ENCODE measurements at regions not wholly inside any gene's neighbourhood (a gene's known extent, or its start where the extent isn't known, plus 50 kb on each side); places are given as distances from the start of the nearest gene placed in this dataset.

DNA sequence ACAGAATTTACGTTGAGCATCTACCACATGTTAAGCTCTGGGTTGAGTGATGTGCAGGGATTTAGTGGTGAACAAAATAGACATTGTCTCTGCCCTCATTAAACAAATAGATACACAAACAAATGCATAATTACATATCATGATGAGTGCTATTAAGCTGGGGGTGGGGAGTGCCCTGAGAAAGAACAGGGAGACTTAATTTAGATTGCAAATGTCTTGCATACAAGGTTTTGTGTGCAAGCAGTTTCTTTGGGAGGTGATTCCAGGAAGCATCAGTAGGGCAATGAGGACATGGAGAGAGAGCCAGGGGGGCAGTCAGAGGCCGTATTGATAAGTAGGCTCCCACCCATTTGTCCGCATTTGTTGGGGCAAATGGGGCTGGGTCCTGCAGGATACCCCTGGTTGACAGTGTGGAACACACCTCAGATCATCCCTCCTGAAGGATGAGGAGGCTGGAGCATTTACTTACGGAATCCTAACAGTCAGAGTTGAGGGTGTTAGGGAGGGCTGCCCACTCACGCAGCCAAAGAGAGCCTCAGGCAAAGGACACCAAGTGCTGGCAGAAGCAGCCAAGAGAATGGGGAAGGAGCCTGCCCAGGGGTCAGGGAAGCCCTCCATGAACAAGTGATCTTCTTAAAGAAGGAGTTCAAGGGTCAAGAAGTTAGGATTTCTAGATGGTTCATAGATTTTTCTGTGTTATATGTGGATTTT is 245.9 kb downstream of the BCOR start:
- H2BK5ac ChIP-seq (ENCODE audit: low read depth, low read length, poor library complexity, severe bottlenecking): no peak overlapping the region
- no peak overlapping the region for H2AK5ac ChIP-seq (ENCODE audit: low read length, severe bottlenecking)
- H3K4ac ChIP-seq (ENCODE audit: low read depth in 1 of 2, low read length in 2 of 2): no peak overlapping the region
- peak overlapping the region in 1 of 2 experiments; percentile 71 for H2BK12ac ChIP-seq (ENCODE audit: low read length in 2 of 2)
- H3K36me3 ChIP-seq (ENCODE audit: control insufficient read depth in 1 of 2, insufficient read depth in 2 of 2, low read depth in 1 of 2, low read length in 2 of 2): no peaks in the 10 kb centered on the region
- DNase-seq: no peak
- peaks cover 5% of the 10 kb centered on the region for H3K9me3 ChIP-seq (ENCODE audit: control insufficient read depth, low read length)
- no peak overlapping the region for H3K9ac ChIP-seq (ENCODE audit: low read length)
- H2BK120ac ChIP-seq (ENCODE audit: low read depth, low read length): no peak overlapping the region
- H3K4me2 ChIP-seq (ENCODE audit: low read length, poor library complexity, severe bottlenecking): no peak overlapping the region
- no peak overlapping the region for H4K91ac ChIP-seq (ENCODE audit: low read length)
- 83% methylated on average over 4 of the region's 5 CpGs for WGBS
- peak overlapping the region in 1 of 2 experiments; percentile 60 for H3K14ac ChIP-seq (ENCODE audit: low read length in 2 of 2)
- no peak overlapping the region for H3K27ac ChIP-seq (ENCODE audit: low read length, poor library complexity, severe bottlenecking)
- no peak overlapping the region for H3K23ac ChIP-seq (ENCODE audit: low read length in 2 of 2)
- no peak overlapping the region for H3K4me3 ChIP-seq (ENCODE audit: insufficient read depth in 1 of 2, low read depth in 1 of 2, low read length in 2 of 2)
- no peak overlapping the region for H2AFZ ChIP-seq (ENCODE audit: low read depth, low read length)
- peaks cover 0 to 36% of the 10 kb centered on the region in 2 experiments for H3K27me3 ChIP-seq (ENCODE audit: control insufficient read depth in 1 of 2, insufficient read depth in 1 of 2, low read length in 2 of 2)
- peaks cover 15% of the 10 kb centered on the region for H3K4me1 ChIP-seq (ENCODE audit: control insufficient read depth, insufficient read depth, low read depth, low read length)
- no peak overlapping the region for H4K8ac ChIP-seq (ENCODE audit: low read length)
- no peak overlapping the region for H2BK15ac ChIP-seq (ENCODE audit: low read depth, poor library complexity, severe bottlenecking)
- no peak overlapping the region for H3K18ac ChIP-seq (ENCODE audit: low read depth in 1 of 2, low read length in 2 of 2)
- H3K79me1 ChIP-seq (replicated peaks; ENCODE audit: low read length, poor library complexity, severe bottlenecking): no peaks in the 10 kb centered on the region

- H3K14ac ChIP-seq (ENCODE audit: low read length in 2 of 2): no peak overlapping the region
- no peaks in the 10 kb centered on the region for H3K36me3 ChIP-seq (ENCODE audit: control insufficient read depth in 1 of 2, insufficient read depth in 2 of 2, low read depth in 1 of 2, low read length in 2 of 2)
- 62% methylated on average over 3 of the region's 3 CpGs for WGBS
Measured at GRCh38 chrX:39852491-39852890, 245.3 kb downstream of the BCOR start.

GRCh38 chrX:39853417-39854030 is 244.2 kb downstream of the BCOR start:
- Histone ChIP-seq H2AK5ac (ENCODE audit: low read length, severe bottlenecking) (no peak overlapping the region), H3K9me3 (ENCODE audit: control insufficient read depth, low read length) (peaks cover 5% of the 10 kb centered on the region), H3K4me3 (ENCODE audit: insufficient read depth in 1 of 2, low read depth in 1 of 2, low read length in 2 of 2) (no peak overlapping the region), H3K27ac (ENCODE audit: low read length, poor library complexity, severe bottlenecking) (no peak overlapping the region), H3K4me2 (ENCODE audit: low read length, poor library complexity, severe bottlenecking) (no peak overlapping the region), H3K36me3 (ENCODE audit: control insufficient read depth in 1 of 2, insufficient read depth in 2 of 2, low read depth in 1 of 2, low read length in 2 of 2) (no peaks in the 10 kb centered on the region), H3K18ac (ENCODE audit: low read depth in 1 of 2, low read length in 2 of 2) (peak overlapping the region; percentile 54 to 57), H3K4ac (ENCODE audit: low read depth in 1 of 2, low read length in 2 of 2) (no peak overlapping the region), H2BK120ac (ENCODE audit: low read depth, low read length) (peak overlapping the region; percentile 49), H2AFZ (ENCODE audit: low read depth, low read length) (peak overlapping the region; percentile 23), H3K14ac (ENCODE audit: low read length in 2 of 2) (no peak overlapping the region), H3K4me1 (ENCODE audit: control insufficient read depth, insufficient read depth, low read depth, low read length) (peaks cover 18% of the 10 kb centered on the region), H3K23ac (ENCODE audit: low read length in 2 of 2) (no peak overlapping the region), H4K91ac (ENCODE audit: low read length) (peak overlapping the region; percentile 80), H3K27me3 (ENCODE audit: control insufficient read depth in 1 of 2, insufficient read depth in 1 of 2, low read length in 2 of 2) (peaks cover 0 to 42% of the 10 kb centered on the region in 2 experiments), H3K9ac (ENCODE audit: low read length) (no peak overlapping the region), H4K8ac (ENCODE audit: low read length) (no peak overlapping the region), H2BK5ac (ENCODE audit: low read depth, low read length, poor library complexity, severe bottlenecking) (no peak overlapping the region), H2BK15ac (ENCODE audit: low read depth, poor library complexity, severe bottlenecking) (peak overlapping the region; percentile 69), H2BK12ac (ENCODE audit: low read length in 2 of 2) (peak overlapping the region; percentile 39 to 84), H3K79me1 (replicated peaks; ENCODE audit: low read length, poor library complexity, severe bottlenecking) (no peaks in the 10 kb centered on the region)
- no peak for DNase-seq
- WGBS: 7% methylated on average over 3 of the region's 3 CpGs

More at GRCh38 chrX:39852491-39852890, 245.3 kb downstream of the BCOR start:
- peaks cover 5% of the 10 kb centered on the region for H3K9me3 ChIP-seq (ENCODE audit: control insufficient read depth, low read length)
- no peak overlapping the region for H3K4me3 ChIP-seq (ENCODE audit: insufficient read depth in 1 of 2, low read depth in 1 of 2, low read length in 2 of 2)
- no peak overlapping the region for H2BK5ac ChIP-seq (ENCODE audit: low read depth, low read length, poor library complexity, severe bottlenecking)
- no peak overlapping the region for H3K9ac ChIP-seq (ENCODE audit: low read length)
- H2BK120ac ChIP-seq (ENCODE audit: low read depth, low read length): peak overlapping the region; percentile 34
- no peak overlapping the region for H4K91ac ChIP-seq (ENCODE audit: low read length)
- H3K4me2 ChIP-seq (ENCODE audit: low read length, poor library complexity, severe bottlenecking): no peak overlapping the region
- no peak overlapping the region for H3K23ac ChIP-seq (ENCODE audit: low read length in 2 of 2)
- no peak overlapping the region for H3K27ac ChIP-seq (ENCODE audit: low read length, poor library complexity, severe bottlenecking)
- no peak overlapping the region for H2BK15ac ChIP-seq (ENCODE audit: low read depth, poor library complexity, severe bottlenecking)
- H3K4me1 ChIP-seq (ENCODE audit: control insufficient read depth, insufficient read depth, low read depth, low read length): peaks cover 15% of the 10 kb centered on the region
- peaks cover 0 to 36% of the 10 kb centered on the region in 2 experiments for H3K27me3 ChIP-seq (ENCODE audit: control insufficient read depth in 1 of 2, insufficient read depth in 1 of 2, low read length in 2 of 2)
- no peak overlapping the region for H4K8ac ChIP-seq (ENCODE audit: low read length)
- no peak overlapping the region for H2AFZ ChIP-seq (ENCODE audit: low read depth, low read length)
- no peaks in the 10 kb centered on the region for H3K79me1 ChIP-seq (replicated peaks; ENCODE audit: low read length, poor library complexity, severe bottlenecking)
- no peak overlapping the region for H3K4ac ChIP-seq (ENCODE audit: low read depth in 1 of 2, low read length in 2 of 2)
- H2BK12ac ChIP-seq (ENCODE audit: low read length in 2 of 2): peak overlapping the region in 1 of 2 experiments; percentile 28
- peak overlapping the region in 1 of 2 experiments; percentile 43 for H3K18ac ChIP-seq (ENCODE audit: low read depth in 1 of 2, low read length in 2 of 2)
- no peak overlapping the region for H2AK5ac ChIP-seq (ENCODE audit: low read length, severe bottlenecking)
- no peak for DNase-seq
